HFFc6 (cell line): ENCODE measurements at regions not wholly inside any gene's neighbourhood (a gene's known extent, or its start where the extent isn't known, plus 50 kb on each side); places are given as distances from the start of the nearest gene placed in this dataset.

ENCODE experiments used
- DNase-seq: peaks from one replicate; pipeline ENCODE4 v3.0.0-alpha.2; 2018
- H3K27ac Mint-ChIP-seq: 2 replicates; pipeline ENCODE4 v1.8.0; 2020; ENCODE audit warnings: mild to moderate bottlenecking, mixed read lengths
- H3K27me3 Mint-ChIP-seq: 2 replicates; pipeline ENCODE4 v1.8.0; 2021; ENCODE audit warnings: mild to moderate bottlenecking, moderate library complexity, mixed read lengths; ENCODE audit not compliant: insufficient read depth
- H3K36me3 Mint-ChIP-seq: 2 replicates; pipeline ENCODE4 v1.8.0; 2021; ENCODE audit warnings: low read depth, mixed read lengths
- H3K4me1 Mint-ChIP-seq: 2 replicates; pipeline ENCODE4 v1.8.0; 2020; ENCODE audit warnings: low read depth, mixed read lengths
- H3K4me3 Mint-ChIP-seq: 2 replicates; pipeline ENCODE4 v1.8.0; 2020; ENCODE audit warnings: mild to moderate bottlenecking, moderate library complexity, mixed read lengths
- H3K9me3 Mint-ChIP-seq: 2 replicates; pipeline ENCODE4 v1.8.0; 2020; ENCODE audit warnings: mild to moderate bottlenecking, mixed read lengths
- TF ChIP-seq, protein P1 (sequence below): fragments of 200-600 bp; sonication (generic); IDR thresholded peaks from 2 replicates; pipeline ENCODE4 v1.5.0; 2021; ENCODE audit warnings: antibody characterized with exemption, mild to moderate bottlenecking

DNA sequence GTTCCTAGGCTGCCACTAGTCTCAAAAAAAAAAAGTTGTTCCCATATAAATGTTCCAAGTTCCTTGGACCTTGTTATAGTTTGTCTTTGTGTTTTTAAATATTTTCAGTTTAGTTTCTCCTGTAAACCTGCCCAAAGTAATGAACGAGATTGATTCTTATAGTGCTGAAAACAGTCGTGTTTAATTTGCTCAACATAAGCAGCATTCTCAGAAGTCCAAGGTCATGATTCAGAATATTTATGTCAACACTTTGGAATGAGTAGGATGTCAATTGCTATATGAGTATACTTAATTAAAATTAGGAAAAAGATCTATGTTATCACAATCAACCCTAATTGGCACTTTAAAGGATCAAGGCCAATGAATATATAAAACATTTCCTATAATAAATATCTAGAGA lies 510.9 kb downstream of the PPP4R3C start:
- H3K4me1 Mint-ChIP-seq: no peaks in the 10 kb centered on the region
- H3K27me3 Mint-ChIP-seq: no peaks in the 10 kb centered on the region
- no peak overlapping the region for H3K27ac Mint-ChIP-seq
- no peaks in the 10 kb centered on the region for H3K36me3 Mint-ChIP-seq
- DNase-seq: no peak
- H3K9me3 Mint-ChIP-seq: peaks cover 7% of the 10 kb centered on the region; the same call in 1 of the 2 replicates
- H3K4me3 Mint-ChIP-seq: no peak overlapping the region
- TF ChIP-seq, protein P1, sequence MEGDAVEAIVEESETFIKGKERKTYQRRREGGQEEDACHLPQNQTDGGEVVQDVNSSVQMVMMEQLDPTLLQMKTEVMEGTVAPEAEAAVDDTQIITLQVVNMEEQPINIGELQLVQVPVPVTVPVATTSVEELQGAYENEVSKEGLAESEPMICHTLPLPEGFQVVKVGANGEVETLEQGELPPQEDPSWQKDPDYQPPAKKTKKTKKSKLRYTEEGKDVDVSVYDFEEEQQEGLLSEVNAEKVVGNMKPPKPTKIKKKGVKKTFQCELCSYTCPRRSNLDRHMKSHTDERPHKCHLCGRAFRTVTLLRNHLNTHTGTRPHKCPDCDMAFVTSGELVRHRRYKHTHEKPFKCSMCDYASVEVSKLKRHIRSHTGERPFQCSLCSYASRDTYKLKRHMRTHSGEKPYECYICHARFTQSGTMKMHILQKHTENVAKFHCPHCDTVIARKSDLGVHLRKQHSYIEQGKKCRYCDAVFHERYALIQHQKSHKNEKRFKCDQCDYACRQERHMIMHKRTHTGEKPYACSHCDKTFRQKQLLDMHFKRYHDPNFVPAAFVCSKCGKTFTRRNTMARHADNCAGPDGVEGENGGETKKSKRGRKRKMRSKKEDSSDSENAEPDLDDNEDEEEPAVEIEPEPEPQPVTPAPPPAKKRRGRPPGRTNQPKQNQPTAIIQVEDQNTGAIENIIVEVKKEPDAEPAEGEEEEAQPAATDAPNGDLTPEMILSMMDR: no peak

DNA sequence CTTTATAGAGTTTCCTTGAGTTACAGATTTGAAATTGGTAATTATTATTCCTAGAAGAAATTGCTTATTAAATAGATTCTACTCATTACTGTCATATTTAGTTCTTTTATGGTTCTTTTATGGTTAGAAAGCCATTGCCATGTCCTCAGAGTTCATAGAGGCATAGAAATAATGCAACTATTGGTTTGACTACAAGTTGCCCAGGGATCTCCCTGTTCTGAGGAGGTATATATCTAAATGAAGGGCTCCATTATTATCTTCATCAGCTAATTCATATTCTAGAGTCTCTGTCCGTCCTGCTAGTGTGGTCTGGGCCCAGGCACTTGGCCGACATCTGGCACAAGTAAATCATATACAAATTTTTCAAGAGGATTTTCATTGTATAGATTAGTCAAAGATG lies 535.7 kb downstream of the PPP4R3C start:
- no peak for DNase-seq
- Mint-ChIP-seq H3K9me3 (peaks cover 10% of the 10 kb centered on the region), H3K36me3 (no peaks in the 10 kb centered on the region), H3K4me1 (no peaks in the 10 kb centered on the region), H3K27ac (no peak overlapping the region), H3K4me3 (no peak overlapping the region), H3K27me3 (no peaks in the 10 kb centered on the region)
- TF ChIP-seq, protein P1: no peak

DNA sequence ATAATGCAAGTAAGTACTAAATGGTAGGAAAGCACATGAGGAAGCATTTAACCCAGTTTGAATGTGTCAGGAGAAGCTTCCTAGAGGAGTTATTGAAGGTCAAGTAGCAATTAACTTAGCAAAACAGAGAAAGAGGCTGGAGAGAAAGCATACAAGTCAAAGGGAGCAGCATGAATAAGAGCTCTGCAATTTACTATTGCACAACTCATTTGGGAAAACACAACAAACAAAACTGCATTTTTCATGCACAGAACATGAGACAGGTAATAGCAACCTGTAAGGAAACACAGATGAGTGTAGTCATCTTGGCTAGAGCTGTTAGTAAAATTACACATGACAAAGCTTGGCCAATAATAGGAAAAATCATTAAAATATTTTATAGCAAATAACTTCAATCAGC lies 538.1 kb downstream of the PPP4R3C start:
- no peaks in the 10 kb centered on the region for H3K9me3 Mint-ChIP-seq
- no peaks in the 10 kb centered on the region for H3K27me3 Mint-ChIP-seq
- H3K36me3 Mint-ChIP-seq: no peaks in the 10 kb centered on the region
- no peaks in the 10 kb centered on the region for H3K4me1 Mint-ChIP-seq
- TF ChIP-seq, protein P1: no peak
- no peak overlapping the region for H3K27ac Mint-ChIP-seq
- DNase-seq: no peak
- H3K4me3 Mint-ChIP-seq: no peak overlapping the region

DNA sequence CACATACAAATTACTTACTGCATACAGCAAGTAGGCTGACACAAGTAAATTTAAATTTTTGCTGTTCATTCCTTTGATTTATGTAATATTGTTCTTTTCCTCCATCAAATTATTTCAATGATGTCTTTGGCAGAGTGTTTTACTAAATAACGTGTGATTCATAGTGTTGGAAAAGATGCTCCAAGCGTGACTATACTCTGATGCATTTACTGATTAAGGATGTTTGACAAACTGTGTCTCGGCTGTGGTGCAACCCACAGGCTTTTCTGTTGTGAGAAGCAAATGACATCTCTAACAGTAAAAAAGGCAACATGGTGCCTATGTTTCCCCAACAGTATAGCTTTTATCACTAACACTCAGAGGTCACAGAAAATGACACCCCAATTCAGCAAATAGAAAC lies 540.9 kb downstream of the PPP4R3C start:
- no peak for DNase-seq
- TF ChIP-seq, protein P1: no peak
- Mint-ChIP-seq H3K36me3 (no peaks in the 10 kb centered on the region), H3K9me3 (no peaks in the 10 kb centered on the region), H3K4me1 (no peaks in the 10 kb centered on the region), H3K4me3 (no peak overlapping the region), H3K27me3 (no peaks in the 10 kb centered on the region), H3K27ac (no peak overlapping the region)

DNA sequence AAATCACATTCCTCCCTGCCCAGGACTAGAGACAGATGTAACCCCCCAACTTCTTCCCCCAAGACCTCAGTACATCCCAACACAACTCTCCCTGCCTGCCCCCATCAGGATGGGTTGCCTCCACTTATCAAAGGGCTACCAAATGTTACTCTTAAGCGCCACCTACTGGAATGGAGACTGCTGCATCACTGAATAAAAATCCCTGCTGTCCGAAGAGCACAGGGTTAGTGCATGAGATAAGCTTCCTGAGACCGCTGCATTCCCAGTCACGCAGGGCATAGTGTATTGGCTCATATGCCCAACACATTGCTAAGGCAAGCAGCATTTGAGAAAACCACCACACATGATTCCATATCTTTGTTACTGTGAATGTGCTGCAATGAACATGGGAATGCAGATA lies 544.5 kb downstream of the PPP4R3C start:
- Mint-ChIP-seq H3K27me3 (no peaks in the 10 kb centered on the region; the same call in 1 of the 2 replicates), H3K36me3 (no peaks in the 10 kb centered on the region), H3K9me3 (peaks cover 8% of the 10 kb centered on the region), H3K4me1 (no peaks in the 10 kb centered on the region), H3K27ac (no peak overlapping the region), H3K4me3 (no peak overlapping the region)
- DNase-seq: no peak
- TF ChIP-seq, protein P1: no peak

DNA sequence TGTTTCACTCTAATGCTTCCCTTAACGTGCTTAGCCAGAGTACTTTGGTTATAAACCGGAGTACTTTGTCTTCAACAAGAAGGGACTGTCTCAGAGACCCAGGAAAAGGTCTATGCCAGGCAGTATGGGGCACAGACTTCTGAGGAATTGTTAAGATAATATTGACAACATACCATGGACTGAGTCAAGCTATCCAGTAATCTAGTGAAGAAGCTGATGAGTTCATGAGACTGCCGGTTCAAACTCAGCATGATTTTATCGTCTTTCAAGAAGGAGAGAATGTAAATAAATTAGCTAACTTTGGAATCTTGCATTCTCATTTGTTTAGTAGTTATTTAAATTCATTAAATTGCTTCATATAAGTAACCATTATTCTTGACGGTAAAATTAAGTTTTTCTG lies 546.1 kb downstream of the PPP4R3C start:
- H3K27ac Mint-ChIP-seq: no peak overlapping the region
- TF ChIP-seq, protein P1: no peak

More for the DNA sequence above, 546.1 kb downstream of the PPP4R3C start:
- Mint-ChIP-seq H3K4me1 (no peaks in the 10 kb centered on the region), H3K4me3 (no peak overlapping the region), H3K36me3 (no peaks in the 10 kb centered on the region), H3K27me3 (no peaks in the 10 kb centered on the region; the same call in 1 of the 2 replicates), H3K9me3 (peaks cover 14% of the 10 kb centered on the region)
- DNase-seq: no peak
